GM23338 (cell line): ENCODE measurements at regions not wholly inside any gene's neighbourhood (a gene's known extent, or its start where the extent isn't known, plus 50 kb on each side); places are given as distances from the start of the nearest gene placed in this dataset.

Experiments used
- ATAC-seq: fragments of 200-7000 bp; cut with Tn5 transposase; 3 replicates; pipeline ENCODE4 v1.9.1; 2020
- DNase-seq: peaks from one replicate; pipeline ENCODE4 v3.0.0-alpha.2; 2015; ENCODE audit warnings: low spot score
- H2AFZ ChIP-seq: fragments of 200-600 bp; sonication (generic); 2 replicates; pipeline ENCODE4 v1.8.0; 2016; ENCODE audit warnings: antibody characterized with exemption, mild to moderate bottlenecking, moderate library complexity
- H3F3A ChIP-seq: fragments of 200-600 bp; sonication (generic); replicated peaks from 2 replicates; pipeline ENCODE4 v1.8.0; 2017; ENCODE audit warnings: antibody characterized with exemption, mixed run types, low read depth
- H3K27ac ChIP-seq: fragments of 200-600 bp; sonication (generic); 2 replicates; pipeline ENCODE4 v1.6.1; 2016; ENCODE audit warnings: low read depth
- H3K27me3 ChIP-seq: fragments of 200-600 bp; sonication (generic); 2 replicates; pipeline ENCODE4 v1.8.0; 2016; ENCODE audit warnings: mild to moderate bottlenecking, mixed run types, moderate library complexity; ENCODE audit not compliant: insufficient read depth
- H3K36me3 ChIP-seq: fragments of 200-600 bp; sonication (generic); 2 replicates; pipeline ENCODE4 v1.8.0; 2016; ENCODE audit warnings: mild to moderate bottlenecking; ENCODE audit not compliant: insufficient read depth
- H3K4me1 ChIP-seq: fragments of 200-600 bp; sonication (generic); 2 replicates; pipeline ENCODE4 v1.8.0; 2016; ENCODE audit warnings: mild to moderate bottlenecking, moderate library complexity; ENCODE audit not compliant: insufficient read depth
- H3K4me2 ChIP-seq: fragments of 200-600 bp; sonication (generic); 2 replicates; pipeline ENCODE4 v1.7.1; 2017; ENCODE audit warnings: mixed run types
- H3K4me3 ChIP-seq: fragments of 200-600 bp; sonication (generic); 2 replicates; pipeline ENCODE4 v1.6.1; 2016; ENCODE audit warnings: mixed run types
- H3K79me2 ChIP-seq: fragments of 200-600 bp; sonication (generic); replicated peaks from 2 replicates; pipeline ENCODE4 v1.8.0; 2017; ENCODE audit warnings: mild to moderate bottlenecking; ENCODE audit not compliant: insufficient read depth
- H3K9me2 ChIP-seq: fragments of 200-600 bp; sonication (generic); 2 replicates; pipeline ENCODE4 v1.8.0; 2017; ENCODE audit not compliant: insufficient read depth
- H4K20me1 ChIP-seq: fragments of 200-600 bp; sonication (generic); replicated peaks from 2 replicates; pipeline ENCODE4 v1.8.0; 2017; ENCODE audit warnings: mild to moderate bottlenecking; ENCODE audit not compliant: insufficient read depth
- H3K27ac Mint-ChIP-seq: 2 replicates; pipeline ENCODE4 v1.8.0; 2020; ENCODE audit warnings: inconsistent platforms, mild to moderate bottlenecking, moderate library complexity, mixed read lengths
- H3K27me3 Mint-ChIP-seq: 3 replicates; pipeline ENCODE4 v1.8.0; 2022; ENCODE audit warnings: low read depth, mild to moderate bottlenecking, moderate library complexity, mixed read lengths, inconsistent platforms; ENCODE audit not compliant: insufficient read depth, poor library complexity
- H3K36me3 Mint-ChIP-seq: 3 replicates; pipeline ENCODE4 v1.8.0; 2021; ENCODE audit warnings: low read depth, mild to moderate bottlenecking, inconsistent platforms, moderate library complexity, mixed read lengths
- H3K4me1 Mint-ChIP-seq: 3 replicates; pipeline ENCODE4 v1.8.0; 2020; ENCODE audit warnings: mild to moderate bottlenecking, inconsistent platforms, mixed read lengths
- H3K4me3 Mint-ChIP-seq: 3 replicates; pipeline ENCODE4 v1.8.0; 2021; ENCODE audit warnings: moderate library complexity, mild to moderate bottlenecking, inconsistent platforms, mixed read lengths
- H3K9me3 Mint-ChIP-seq: 3 replicates; pipeline ENCODE4 v1.8.0; 2020; ENCODE audit warnings: moderate library complexity, mild to moderate bottlenecking, inconsistent platforms, mixed read lengths
- CREB1 ChIP-seq: fragments of 250-450 bp; sonication (Bioruptor Pico); IDR thresholded peaks from 2 replicates; pipeline ENCODE4 v1.5.0; 2020; ENCODE audit warnings: low read depth, mild to moderate bottlenecking, moderate library complexity
- CTCF ChIP-seq, 2 experiments: fragments of 200-600 bp in 1 of 2; sonication (generic) in 1 of 2; conservative IDR thresholded peaks; 2 replicates each; pipeline versions ENCODE4 v1.5.1 to v1.6.1; 2016 to 2017; ENCODE audit warnings: antibody characterized with exemption in 2 of 2, low read depth in 2 of 2, mild to moderate bottlenecking in 2 of 2, moderate library complexity in 1 of 2
- ETS1 ChIP-seq: IDR thresholded peaks from 2 replicates; pipeline ENCODE4 v1.6.1; 2016; ENCODE audit warnings: antibody characterized with exemption
- EZH2 ChIP-seq: fragments of 200-600 bp; sonication (generic); IDR thresholded peaks from one replicate; pipeline ENCODE4 v1.8.0; 2017; ENCODE audit warnings: antibody characterized with exemption, mild to moderate bottlenecking, low read depth; ENCODE audit not compliant: unreplicated experiment
- EZH2phosphoT487 ChIP-seq: fragments of 200-600 bp; sonication (generic); IDR thresholded peaks from one replicate; pipeline ENCODE4 v1.8.1; 2018; ENCODE audit warnings: antibody characterized with exemption; ENCODE audit not compliant: unreplicated experiment
- JUNB ChIP-seq: IDR thresholded peaks from one replicate; pipeline ENCODE4 v1.6.1; 2016; ENCODE audit warnings: antibody characterized with exemption; ENCODE audit not compliant: unreplicated experiment
- NANOG ChIP-seq: IDR thresholded peaks from 2 replicates; pipeline ENCODE4 v1.6.1; 2016; ENCODE audit warnings: antibody characterized with exemption, borderline replicate concordance
- POLR2AphosphoS5 ChIP-seq: IDR thresholded peaks from 2 replicates; pipeline ENCODE4 v1.6.1; 2016; ENCODE audit warnings: antibody characterized with exemption, low read depth
- REST ChIP-seq: IDR thresholded peaks from one replicate; pipeline ENCODE4 v1.6.1; 2018; ENCODE audit warnings: antibody characterized with exemption; ENCODE audit not compliant: unreplicated experiment
- STAT1 ChIP-seq: IDR thresholded peaks from one replicate; pipeline ENCODE4 v1.6.1; 2016; ENCODE audit warnings: antibody characterized with exemption; ENCODE audit not compliant: unreplicated experiment
- ZNF114 ChIP-seq: fragments of 250-450 bp; sonication (Bioruptor Pico); IDR thresholded peaks from 2 replicates; pipeline ENCODE4 v1.5.0; 2020; ENCODE audit warnings: mild to moderate bottlenecking, moderate library complexity
- ZNF331 ChIP-seq: fragments of 250-450 bp; sonication (Bioruptor Pico); IDR thresholded peaks from 2 replicates; pipeline ENCODE4 v1.5.0; 2020; ENCODE audit warnings: low read depth, mild to moderate bottlenecking, moderate library complexity
- ZNF462 ChIP-seq: fragments of 250-450 bp; sonication (Bioruptor Pico); IDR thresholded peaks from 2 replicates; pipeline ENCODE4 v1.5.0; 2020; ENCODE audit warnings: mild to moderate bottlenecking, moderate library complexity

- TF ChIP-seq POLR2AphosphoS5 (no peak), JUNB (no peak), STAT1 (no peak), CREB1 (CRISPR knock-in tag) (no peak), REST (no peak), ZNF114 (no peak), ETS1 (no peak), ZNF462 (CRISPR knock-in tag) (no peak), CTCF (conservative IDR thresholded peaks at IDR 0.05; ENCODE audit: low read depth in 2 of 2) (no peak), EZH2phosphoT487 (no peak), ZNF331 (CRISPR knock-in tag) (no peak), EZH2 (no peak), NANOG (no peak)
Measured at GRCh38 chr14:100638211-100638855, 51.1 kb upstream of the BEGAIN start.

More at GRCh38 chr14:100638211-100638855, 51.1 kb upstream of the BEGAIN start:
- no peak overlapping the region for H3K4me3 Mint-ChIP-seq
- no peaks in the 10 kb centered on the region; the same call in 2 of the 3 replicates for H3K9me3 Mint-ChIP-seq
- no peaks in the 10 kb centered on the region for H3K36me3 Mint-ChIP-seq
- Histone ChIP-seq H3K4me2 (no peak overlapping the region), H3K4me1 (no peaks in the 10 kb centered on the region), H3K27me3 (no peaks in the 10 kb centered on the region), H3K79me2 (no peaks in the 10 kb centered on the region), H3F3A (no peaks in the 10 kb centered on the region), H4K20me1 (no peaks in the 10 kb centered on the region), H3K36me3 (no peaks in the 10 kb centered on the region), H3K4me3 (no peak overlapping the region), H3K27ac (no peak overlapping the region), H2AFZ (no peak overlapping the region), H3K9me2 (no peaks in the 10 kb centered on the region)
- peaks cover 8% of the 10 kb centered on the region; the same call in 2 of the 3 replicates for H3K4me1 Mint-ChIP-seq
- no peak overlapping the region for H3K27ac Mint-ChIP-seq
- peaks cover 7% of the 10 kb centered on the region for H3K27me3 Mint-ChIP-seq
- DNase-seq, result no peak
- ATAC-seq, result no peak
